Endothelial cell (in vitro differentiated cells): ENCODE measurements at regions not wholly inside any gene's neighbourhood (a gene's known extent, or its start where the extent isn't known, plus 50 kb on each side); places are given as distances from the start of the nearest gene placed in this dataset.
"Not testable (repeated sequence)": the region's sequence is repeated elsewhere in the genome, so short reads cannot be mapped to it uniquely, and the experiment has no call there.

Experiments used
- DNase-seq: peaks from one replicate; pipeline ENCODE4 v3.0.0; 2021; ENCODE audit warnings: low spot score
- H3K27ac Mint-ChIP-seq: one replicate; pipeline ENCODE4 v1.8.0; 2021; ENCODE audit warnings: mixed read lengths, inconsistent platforms; ENCODE audit not compliant: unreplicated experiment
- H3K27me3 Mint-ChIP-seq: one replicate; pipeline ENCODE4 v1.8.0; 2021; ENCODE audit warnings: mild to moderate bottlenecking, moderate library complexity, mixed read lengths, inconsistent platforms; ENCODE audit not compliant: unreplicated experiment
- H3K36me3 Mint-ChIP-seq: one replicate; pipeline ENCODE4 v1.8.0; 2021; ENCODE audit warnings: mild to moderate bottlenecking, low read depth, mixed read lengths, inconsistent platforms; ENCODE audit not compliant: unreplicated experiment
- H3K4me1 Mint-ChIP-seq: one replicate; pipeline ENCODE4 v1.8.0; 2021; ENCODE audit warnings: mild to moderate bottlenecking, mixed read lengths, inconsistent platforms; ENCODE audit not compliant: unreplicated experiment
- H3K4me3 Mint-ChIP-seq: one replicate; pipeline ENCODE4 v1.8.0; 2021; ENCODE audit warnings: mild to moderate bottlenecking, mixed read lengths, inconsistent platforms; ENCODE audit not compliant: unreplicated experiment
- H3K9me3 Mint-ChIP-seq: one replicate; pipeline ENCODE4 v1.8.0; 2021; ENCODE audit warnings: mixed read lengths, inconsistent platforms; ENCODE audit not compliant: unreplicated experiment
- CTCF ChIP-seq: fragments of 200-600 bp; sonication (generic); IDR thresholded peaks from one replicate; pipeline ENCODE4 v1.5.0; 2021; ENCODE audit warnings: antibody characterized with exemption; ENCODE audit not compliant: unreplicated experiment

- peaks cover 5% of the 10 kb centered on the region for H3K27me3 Mint-ChIP-seq
- DNase-seq: no peak
- H3K9me3 Mint-ChIP-seq: no peaks in the 10 kb centered on the region
- no peaks in the 10 kb centered on the region for H3K36me3 Mint-ChIP-seq
- no peak overlapping the region for H3K4me3 Mint-ChIP-seq
- peaks cover 9% of the 10 kb centered on the region for H3K4me1 Mint-ChIP-seq
- TF ChIP-seq CTCF: no peak
- H3K27ac Mint-ChIP-seq: no peak overlapping the region
Observed at GRCh38 chr10:16049050-16049449, 188.7 kb upstream of the MINDY3 start.

GRCh38 chr10:16049782-16050181 is 189.5 kb upstream of the MINDY3 start:
- DNase-seq: no peak
- Mint-ChIP-seq H3K4me3 (no peak overlapping the region), H3K4me1 (peaks cover 9% of the 10 kb centered on the region), H3K27me3 (peaks cover 5% of the 10 kb centered on the region), H3K9me3 (no peaks in the 10 kb centered on the region), H3K27ac (no peak overlapping the region), H3K36me3 (no peaks in the 10 kb centered on the region)
- no peak for TF ChIP-seq CTCF

GRCh38 chr10:16063350-16063749 is 203.0 kb upstream of the MINDY3 start:
- Mint-ChIP-seq H3K36me3 (no peaks in the 10 kb centered on the region), H3K9me3 (no peaks in the 10 kb centered on the region), H3K27ac (no peak overlapping the region), H3K4me3 (no peak overlapping the region), H3K27me3 (no peaks in the 10 kb centered on the region), H3K4me1 (no peaks in the 10 kb centered on the region)
- DNase-seq: no peak
- no peak for TF ChIP-seq CTCF

- not testable (repeated sequence) for H3K27me3 Mint-ChIP-seq, H3K4me3 Mint-ChIP-seq, H3K36me3 Mint-ChIP-seq, H3K4me1 Mint-ChIP-seq, DNase-seq, H3K27ac Mint-ChIP-seq, H3K9me3 Mint-ChIP-seq
Observed at GRCh38 chr10:16083551-16083950, 223.2 kb upstream of the MINDY3 start.

- DNase-seq: no peak
- Mint-ChIP-seq H3K4me3 (no peak overlapping the region), H3K9me3 (no peaks in the 10 kb centered on the region), H3K36me3 (no peaks in the 10 kb centered on the region), H3K27me3 (no peaks in the 10 kb centered on the region), H3K27ac (no peak overlapping the region), H3K4me1 (no peaks in the 10 kb centered on the region)
- TF ChIP-seq CTCF: no peak
Observed at GRCh38 chr10:16105082-16105481, 244.8 kb upstream of the MINDY3 start.
